Thymus (tissue), 11 donors: ENCODE measurements at regions not wholly inside any gene's neighbourhood (a gene's known extent, or its start where the extent isn't known, plus 50 kb on each side); places are given as distances from the start of the nearest gene placed in this dataset.
A peak's percentile ranks its signal among the peaks of the same experiment; 100 is the strongest.

Source experiments
- DNase-seq, 9 donors: peaks; one replicate each; pipeline ENCODE4 v3.0.0-alpha.2; 2013; ENCODE audit warnings: low spot score in 9 of 9, low read depth in 6 of 9, missing footprints in 1 of 9
- H3K27ac ChIP-seq, 2 donors: one replicate each; pipeline ENCODE4 v1.5.1; 2013; ENCODE audit warnings: control low read depth in 1 of 2, low read depth in 1 of 2, low read length in 1 of 2, mild to moderate bottlenecking in 1 of 2, moderate library complexity in 1 of 2
- H3K27me3 ChIP-seq, 2 donors: one replicate each; pipeline ENCODE4 v1.5.1; 2013; ENCODE audit warnings: low read length in 1 of 2; ENCODE audit not compliant: control insufficient read depth in 2 of 2, insufficient read depth in 1 of 2
- H3K36me3 ChIP-seq, 2 donors: one replicate each; pipeline ENCODE4 v1.5.1; 2013; ENCODE audit warnings: low read length in 1 of 2, mild to moderate bottlenecking in 1 of 2, moderate library complexity in 1 of 2; ENCODE audit not compliant: control insufficient read depth in 2 of 2, insufficient read depth in 2 of 2
- H3K4me1 ChIP-seq, 2 donors: one replicate each; pipeline ENCODE4 v1.5.1; 2013; ENCODE audit warnings: low read length in 2 of 2; ENCODE audit not compliant: control insufficient read depth in 2 of 2, insufficient read depth in 2 of 2
- H3K4me3 ChIP-seq, 2 donors: one replicate each; pipeline ENCODE4 v1.5.1; 2013; ENCODE audit warnings: low read length in 2 of 2, control low read depth in 1 of 2, mild to moderate bottlenecking in 1 of 2
- H3K9me3 ChIP-seq, 2 donors: one replicate each; pipeline ENCODE4 v1.5.1; 2013; ENCODE audit warnings: low read length in 1 of 2, mild to moderate bottlenecking in 1 of 2; ENCODE audit not compliant: control insufficient read depth in 2 of 2, insufficient read depth in 1 of 2
- WGBS: extraction: QIAGEN DNeasy Blood & Tissue Kit; methylation state at CpG from one replicate; pipeline ENCODE4 v1.1.7; 2013; 5-methylcytosine and 5-hydroxymethylcytosine counted together
- donor health status: healthy.

GRCh38 chr13:50593207-50593606 lies 250.3 kb downstream of the DLEU7 start:
- H3K4me1 ChIP-seq: peaks cover 42 to 68% of the 10 kb centered on the region in 2 donors
- WGBS: 18% methylated on average over 1 of the region's 1 CpG

GRCh38 chr13:50594276-50595051 lies 249.0 kb downstream of the DLEU7 start:
- peak in 4 of 9 donors; percentile 42 to 75 (median 52) for DNase-seq
- Histone ChIP-seq H3K36me3 (no peaks in the 10 kb centered on the region), H3K4me3 (no peak overlapping the region), H3K9me3 (no peaks in the 10 kb centered on the region), H3K4me1 (peaks cover 54 to 69% of the 10 kb centered on the region in 2 donors), H3K27ac (peak overlapping the region; percentile 74 to 95), H3K27me3 (no peaks in the 10 kb centered on the region)
- 7% methylated on average over 11 of the region's 11 CpGs for WGBS

More at GRCh38 chr13:50593207-50593606, 250.3 kb downstream of the DLEU7 start:
- no peak overlapping the region for H3K4me3 ChIP-seq
- peak overlapping the region in 1 of 2 donors; percentile 95 for H3K27ac ChIP-seq
- H3K9me3 ChIP-seq: no peaks in the 10 kb centered on the region
- no peaks in the 10 kb centered on the region for H3K36me3 ChIP-seq
- peak in 1 of 9 donors; percentile 57 for DNase-seq
- no peaks in the 10 kb centered on the region for H3K27me3 ChIP-seq

DNA sequence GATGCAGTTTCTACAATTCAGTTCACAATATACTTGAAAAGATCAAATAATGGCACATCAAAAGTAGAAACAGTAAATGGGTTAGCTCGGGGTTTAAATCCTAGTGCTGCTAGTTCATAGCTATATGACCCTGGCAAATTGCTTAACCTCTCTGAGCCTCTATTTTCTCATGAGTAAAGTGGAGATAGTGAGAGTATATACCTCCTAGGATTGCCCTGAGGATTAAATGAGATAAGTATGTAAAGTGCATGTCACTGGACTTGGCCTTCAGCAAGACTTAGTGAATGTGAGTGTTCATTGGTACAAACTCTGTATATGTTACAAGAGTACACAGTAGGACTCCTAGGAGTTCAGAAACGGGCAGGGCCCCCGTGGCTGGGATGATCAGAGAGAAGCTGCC lies 248.3 kb downstream of the DLEU7 start:
- Histone ChIP-seq H3K4me3 (no peak overlapping the region), H3K9me3 (no peaks in the 10 kb centered on the region), H3K27ac (peak overlapping the region in 1 of 2 donors; percentile 95), H3K4me1 (peaks cover 56 to 65% of the 10 kb centered on the region in 2 donors), H3K36me3 (no peaks in the 10 kb centered on the region), H3K27me3 (no peaks in the 10 kb centered on the region)
- WGBS: 54% methylated on average over 3 of the region's 3 CpGs
- peak in 1 of 9 donors; percentile 53 for DNase-seq

GRCh38 chr13:50596156-50596555 lies 247.3 kb downstream of the DLEU7 start:
- Histone ChIP-seq H3K9me3 (no peaks in the 10 kb centered on the region), H3K4me3 (no peak overlapping the region), H3K27me3 (no peaks in the 10 kb centered on the region), H3K4me1 (peaks cover 52 to 60% of the 10 kb centered on the region in 2 donors), H3K36me3 (no peaks in the 10 kb centered on the region), H3K27ac (peak overlapping the region in 1 of 2 donors; percentile 95)
- 32% methylated on average over 1 of the region's 1 CpG for WGBS
- peak in 4 of 9 donors; percentile 41 to 63 (median 51) for DNase-seq

DNA sequence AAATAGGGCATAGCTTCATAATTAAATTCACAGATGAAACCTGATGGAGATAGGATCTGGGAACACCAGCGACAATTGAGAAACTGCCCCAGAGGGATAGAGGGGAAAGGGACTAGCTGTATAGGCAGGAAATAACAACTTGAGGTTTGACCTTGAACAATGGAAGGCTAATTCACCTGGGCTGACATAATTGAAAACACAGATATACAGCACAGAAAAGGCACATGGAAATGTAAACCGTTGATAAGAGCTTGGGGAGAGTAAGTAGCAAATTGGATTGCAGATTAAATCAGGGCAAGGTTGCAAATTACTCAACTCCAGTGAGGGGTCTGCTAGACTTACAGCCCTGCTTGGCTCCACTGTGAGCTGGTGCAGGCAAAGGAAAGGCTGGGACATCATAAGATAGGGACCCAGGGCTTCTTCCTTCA lies 246.7 kb downstream of the DLEU7 start:
- Histone ChIP-seq H3K9me3 (no peaks in the 10 kb centered on the region), H3K4me3 (no peak overlapping the region), H3K27me3 (no peaks in the 10 kb centered on the region), H3K4me1 (peaks cover 52 to 59% of the 10 kb centered on the region in 2 donors), H3K27ac (peak overlapping the region in 1 of 2 donors; percentile 95), H3K36me3 (no peaks in the 10 kb centered on the region)
- peak in 1 of 9 donors; percentile 41 for DNase-seq
- 83% methylated on average over 2 of the region's 2 CpGs for WGBS

DNA sequence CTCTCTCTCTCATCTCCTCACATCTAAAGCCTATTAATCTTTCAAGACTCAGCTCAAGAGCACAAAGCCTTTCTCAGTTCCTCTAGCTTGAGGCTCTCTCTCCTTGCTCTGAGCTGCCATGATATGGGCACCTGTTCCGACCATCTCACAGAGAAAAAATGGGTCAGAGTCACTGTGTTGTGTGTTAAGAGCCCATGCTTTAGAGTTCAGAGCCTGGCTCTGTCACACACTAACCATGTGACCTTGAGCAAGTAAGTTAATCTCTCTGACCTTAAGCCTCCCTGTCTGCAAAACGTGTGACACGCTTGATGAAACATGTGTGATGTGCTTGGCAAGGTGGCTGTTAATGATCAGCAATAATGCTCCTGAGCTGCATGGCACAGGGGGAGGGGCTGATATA lies 245.2 kb downstream of the DLEU7 start:
- peaks cover 52 to 56% of the 10 kb centered on the region in 2 donors for H3K4me1 ChIP-seq
- DNase-seq: peak in 4 of 9 donors; percentile 60 to 71 (median 66)
- H3K27ac ChIP-seq: peak overlapping the region in 1 of 2 donors; percentile 38
- no peak overlapping the region for H3K4me3 ChIP-seq
- WGBS: 56% methylated on average over 3 of the region's 3 CpGs
- H3K27me3 ChIP-seq: no peaks in the 10 kb centered on the region
- H3K36me3 ChIP-seq: no peaks in the 10 kb centered on the region
- H3K9me3 ChIP-seq: no peaks in the 10 kb centered on the region

DNA sequence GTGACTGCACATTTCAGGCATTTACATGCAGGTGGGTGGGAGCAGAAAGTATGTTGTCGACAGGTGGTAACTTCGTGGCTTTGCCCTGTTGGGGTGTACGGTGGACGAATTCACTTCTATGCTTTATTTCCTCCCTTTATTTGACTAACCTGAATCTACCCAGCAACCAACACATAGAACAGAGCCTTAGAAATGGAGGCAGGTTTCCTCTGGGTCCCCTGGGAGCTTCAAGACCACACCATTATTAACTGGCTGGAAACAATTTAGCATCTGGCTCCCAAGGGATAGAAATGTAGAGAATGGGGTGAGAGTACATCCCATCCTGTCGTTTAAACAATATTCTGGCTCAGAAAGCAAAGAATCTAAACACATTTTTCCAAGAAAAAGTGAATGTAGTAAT lies 244.4 kb downstream of the DLEU7 start:
- no peaks in the 10 kb centered on the region for H3K27me3 ChIP-seq
- no peaks in the 10 kb centered on the region for H3K36me3 ChIP-seq
- no peak overlapping the region for H3K4me3 ChIP-seq
- no peak for DNase-seq
- no peaks in the 10 kb centered on the region for H3K9me3 ChIP-seq
- H3K4me1 ChIP-seq: peaks cover 50 to 55% of the 10 kb centered on the region in 2 donors
- peak overlapping the region; percentile 38 to 40 for H3K27ac ChIP-seq
- 46% methylated on average over 5 of the region's 5 CpGs for WGBS

GRCh38 chr13:50599927-50600326 lies 243.6 kb downstream of the DLEU7 start:
- no peaks in the 10 kb centered on the region for H3K9me3 ChIP-seq
- H3K36me3 ChIP-seq: no peaks in the 10 kb centered on the region
- WGBS: 75% methylated on average over 2 of the region's 2 CpGs
- H3K4me1 ChIP-seq: peaks cover 43 to 46% of the 10 kb centered on the region in 2 donors
- no peak for DNase-seq
- H3K27me3 ChIP-seq: no peaks in the 10 kb centered on the region
- H3K4me3 ChIP-seq: no peak overlapping the region
- H3K27ac ChIP-seq: no peak overlapping the region

DNA sequence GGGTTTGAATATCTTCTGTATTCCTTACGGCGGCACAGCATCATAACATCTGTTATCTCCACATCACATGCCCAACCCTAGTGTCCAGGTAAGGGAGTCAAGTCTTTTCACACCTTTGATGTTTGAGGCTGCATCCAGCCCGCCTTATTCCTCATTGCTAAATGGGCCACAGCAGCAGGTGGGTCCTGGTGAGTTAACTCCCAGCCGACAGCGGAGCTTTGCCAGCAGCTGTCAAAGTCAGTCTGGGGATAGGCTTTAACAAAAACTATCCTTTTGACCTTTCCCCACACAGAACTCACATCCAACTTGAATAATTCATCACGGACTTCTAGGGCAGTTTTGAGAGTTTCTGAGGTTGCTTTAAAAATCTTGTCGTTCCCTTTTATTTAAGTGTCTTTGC lies 235.1 kb downstream of the DLEU7 start:
- Histone ChIP-seq H3K4me3 (no peak overlapping the region), H3K36me3 (no peaks in the 10 kb centered on the region), H3K9me3 (no peaks in the 10 kb centered on the region), H3K27me3 (no peaks in the 10 kb centered on the region), H3K4me1 (peaks cover 15 to 37% of the 10 kb centered on the region in 2 donors), H3K27ac (no peak overlapping the region)
- 98% methylated on average over 7 of the region's 7 CpGs for WGBS
- no peak for DNase-seq
